HUDEP-2 (cell line): ENCODE measurements at regions not wholly inside any gene's neighbourhood (a gene's known extent, or its start where the extent isn't known, plus 50 kb on each side); places are given as distances from the start of the nearest gene placed in this dataset.

Experiments used
- DNase-seq, 76 experiments: peaks; one replicate each; lab custom pipeline; 2025; ENCODE audit not compliant: unreplicated experiment in 76 of 76; lab: John Stamatoyannopoulos, UW

DNA sequence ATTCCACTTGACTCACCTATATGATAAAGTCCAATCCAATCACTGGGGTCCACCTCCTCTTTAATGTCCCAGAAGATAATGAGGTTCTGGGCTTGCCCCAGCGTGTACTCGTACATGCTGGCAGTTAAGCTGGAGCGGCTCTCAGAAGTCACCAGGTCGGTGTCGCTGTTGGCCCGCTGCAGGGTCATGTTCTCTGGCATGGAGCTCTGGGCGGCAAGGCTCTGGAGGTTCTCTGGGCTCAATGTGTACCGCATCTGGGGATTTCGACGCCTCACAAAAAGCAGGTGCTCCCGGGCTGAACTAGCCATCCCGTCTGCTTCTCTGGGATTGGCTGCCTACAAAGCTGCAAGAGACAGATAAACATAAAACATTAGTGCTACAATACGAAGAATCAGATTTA is 206.4 kb upstream of the CCDC150 start:
- DNase-seq = no peak

DNA sequence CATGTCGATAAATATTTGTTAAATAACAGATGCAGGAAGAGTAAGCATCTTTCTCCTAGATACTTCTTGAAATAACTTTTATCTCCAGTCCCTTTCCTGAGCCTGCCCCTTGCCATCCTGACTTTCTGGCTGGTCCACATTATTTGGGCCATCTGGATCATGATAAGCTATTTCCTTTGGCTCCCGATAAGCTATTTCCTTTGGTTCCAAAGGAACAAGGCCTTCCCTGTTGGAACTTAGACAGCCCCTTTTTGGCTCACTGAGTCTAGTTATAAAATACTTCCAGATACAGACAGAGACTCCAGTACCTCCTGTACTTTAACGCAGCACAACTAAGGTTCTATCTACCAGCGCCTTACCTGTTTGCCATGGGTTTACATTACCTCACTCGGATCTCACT is 205.3 kb upstream of the CCDC150 start:
- no peak for DNase-seq

DNA sequence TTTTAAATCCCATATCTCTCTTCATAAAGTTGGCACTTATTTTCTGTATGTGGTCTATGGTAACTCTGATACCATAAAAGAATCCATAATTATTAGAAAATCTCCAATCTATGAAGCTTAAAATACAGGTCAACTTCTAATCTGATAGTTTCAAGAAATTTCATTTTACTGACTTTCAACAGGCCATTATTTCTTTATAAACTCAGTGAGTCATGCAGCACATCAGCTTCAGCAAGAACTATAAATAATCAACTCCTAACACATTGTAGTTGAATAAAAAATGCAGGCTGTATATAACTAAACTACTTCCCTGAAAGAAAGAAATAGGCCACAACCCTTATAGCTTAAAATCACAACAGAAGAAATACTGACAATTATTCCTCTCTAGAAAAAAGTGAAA is 204.3 kb upstream of the CCDC150 start:
- no peak for DNase-seq

DNA sequence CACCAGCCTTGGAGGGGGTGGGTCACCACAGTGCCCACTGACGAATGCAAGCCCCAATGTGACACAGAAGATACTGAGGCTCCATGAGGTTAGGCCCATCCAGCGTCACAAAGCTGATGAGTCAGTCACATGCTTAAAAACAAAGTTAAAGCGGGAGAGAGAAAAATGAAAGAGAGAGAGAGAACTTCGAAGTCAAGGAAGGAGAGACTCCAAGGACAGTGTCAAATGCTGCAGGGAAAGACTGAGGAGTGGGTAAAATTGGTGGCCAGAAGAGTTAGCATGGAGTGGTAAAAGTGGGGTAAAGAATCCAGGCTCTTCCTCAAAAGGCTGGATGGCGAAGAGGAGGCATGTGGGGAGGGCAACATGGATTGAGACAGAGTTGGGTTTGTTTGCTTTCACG is 201.9 kb upstream of the CCDC150 start:
- DNase-seq = no peak

DNA sequence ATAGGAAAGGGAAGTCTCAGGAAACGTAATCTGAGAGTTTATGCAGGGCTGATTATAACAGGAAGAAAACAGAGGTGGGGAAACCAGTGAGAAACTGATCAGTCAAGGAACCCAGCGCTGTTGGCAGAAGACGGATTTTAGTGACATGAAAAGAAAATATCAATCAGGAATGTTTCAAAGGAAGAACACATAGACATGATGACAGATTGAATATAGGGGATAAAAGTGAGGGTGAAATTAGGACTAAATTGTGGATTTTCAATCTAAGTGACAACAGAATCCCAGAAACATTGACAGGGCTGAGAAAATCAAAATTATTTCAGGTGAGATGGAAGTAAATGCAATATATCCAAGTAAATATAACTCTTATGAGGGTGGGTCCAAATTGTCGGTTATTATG is 199.8 kb upstream of the CCDC150 start:
- no peak for DNase-seq

DNA sequence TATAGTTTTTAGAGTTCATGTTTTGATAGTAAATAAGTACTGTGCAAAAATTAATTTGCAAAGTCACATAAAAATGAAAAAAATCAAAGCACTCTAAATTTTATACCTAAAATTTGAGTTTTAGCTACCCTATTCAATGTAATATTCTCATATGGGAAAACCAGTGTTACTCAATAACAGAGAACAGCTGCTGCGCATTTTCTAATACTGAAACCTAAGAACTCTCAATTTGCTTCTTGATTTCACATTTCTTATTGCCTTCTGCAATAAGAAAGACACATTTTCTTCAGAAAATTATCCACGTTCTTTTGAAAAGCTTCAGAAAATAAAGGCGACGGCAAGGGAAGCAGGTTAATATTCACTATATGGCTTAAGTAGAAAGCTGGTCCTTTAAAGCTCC is 199.1 kb upstream of the CCDC150 start:
- no peak for DNase-seq

DNA sequence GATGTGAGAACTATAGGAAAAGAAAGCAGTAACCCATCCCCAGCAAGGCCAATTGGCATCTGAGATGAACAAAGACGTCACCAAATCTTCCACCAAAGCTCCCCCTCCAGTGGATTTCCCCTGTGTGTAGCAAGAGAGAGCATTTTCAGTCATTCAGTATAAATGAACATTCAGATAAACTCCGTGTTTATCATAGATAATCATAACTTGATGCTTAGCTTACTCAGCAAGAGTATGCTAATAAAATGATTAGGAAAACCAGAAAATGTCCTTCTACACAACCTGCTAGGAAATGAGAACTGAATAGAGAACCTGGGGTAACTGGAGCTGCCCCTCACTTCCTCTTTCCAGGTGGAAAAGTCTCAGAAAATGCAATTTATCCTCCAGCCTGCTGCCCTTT is 198.0 kb upstream of the CCDC150 start:
- DNase-seq = no peak

DNA sequence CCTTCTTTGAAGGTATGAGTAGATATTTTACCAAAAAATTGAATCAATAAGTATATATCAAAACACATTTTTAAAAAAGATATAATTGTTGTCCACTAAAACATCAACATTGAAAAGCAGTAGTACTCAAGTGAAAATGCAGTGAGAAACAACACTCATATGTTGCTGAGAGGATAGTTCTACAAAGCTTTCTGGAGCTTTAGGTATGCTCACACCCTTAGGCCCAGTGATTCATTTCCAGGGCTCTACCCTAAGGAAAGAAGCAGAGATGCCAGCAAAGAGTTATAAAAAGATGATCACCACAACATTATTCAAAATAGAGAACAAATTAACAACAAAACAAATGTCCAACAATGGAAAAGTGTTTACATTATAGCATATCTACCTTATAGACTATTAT is 197.3 kb upstream of the CCDC150 start:
- DNase-seq = no peak

DNA sequence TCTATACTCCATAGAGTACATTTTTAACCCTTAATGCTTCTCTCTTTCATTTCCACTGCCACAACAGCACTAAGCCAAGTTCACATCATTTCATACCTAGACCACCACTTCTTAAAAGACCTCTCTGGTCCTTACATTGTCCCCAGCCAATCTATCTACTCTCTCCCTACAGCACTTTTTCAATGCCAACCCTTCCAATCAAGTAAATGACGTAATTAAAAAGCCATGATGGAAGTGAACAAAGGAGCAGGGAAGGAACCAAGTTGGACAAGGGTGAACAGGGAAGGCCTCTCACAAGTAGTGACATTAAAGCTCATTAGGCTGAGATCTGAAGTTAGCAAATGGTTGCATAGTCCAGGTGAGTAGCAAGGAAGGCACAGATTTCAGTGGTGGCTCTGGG is 195.1 kb upstream of the CCDC150 start:
- DNase-seq = no peak

DNA sequence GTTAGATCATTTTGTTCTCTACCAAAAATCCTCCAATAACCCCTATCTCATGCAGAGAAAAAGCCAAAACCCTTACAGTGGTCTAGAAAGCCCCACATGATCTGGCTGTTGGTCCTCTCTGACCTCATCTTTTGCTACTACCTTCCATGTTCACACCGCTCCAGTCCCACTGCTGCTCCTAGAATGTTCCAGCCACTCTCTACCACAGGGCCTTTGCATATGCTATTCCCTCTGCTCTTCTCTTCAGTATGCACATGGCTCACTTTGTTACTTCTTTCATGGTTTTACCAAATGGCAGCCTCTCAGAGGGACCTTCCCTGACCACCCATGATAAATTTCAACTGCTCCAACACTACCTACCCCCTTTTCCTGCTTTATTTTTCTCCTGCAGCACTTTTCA is 193.5 kb upstream of the CCDC150 start:
- DNase-seq = no peak

DNA sequence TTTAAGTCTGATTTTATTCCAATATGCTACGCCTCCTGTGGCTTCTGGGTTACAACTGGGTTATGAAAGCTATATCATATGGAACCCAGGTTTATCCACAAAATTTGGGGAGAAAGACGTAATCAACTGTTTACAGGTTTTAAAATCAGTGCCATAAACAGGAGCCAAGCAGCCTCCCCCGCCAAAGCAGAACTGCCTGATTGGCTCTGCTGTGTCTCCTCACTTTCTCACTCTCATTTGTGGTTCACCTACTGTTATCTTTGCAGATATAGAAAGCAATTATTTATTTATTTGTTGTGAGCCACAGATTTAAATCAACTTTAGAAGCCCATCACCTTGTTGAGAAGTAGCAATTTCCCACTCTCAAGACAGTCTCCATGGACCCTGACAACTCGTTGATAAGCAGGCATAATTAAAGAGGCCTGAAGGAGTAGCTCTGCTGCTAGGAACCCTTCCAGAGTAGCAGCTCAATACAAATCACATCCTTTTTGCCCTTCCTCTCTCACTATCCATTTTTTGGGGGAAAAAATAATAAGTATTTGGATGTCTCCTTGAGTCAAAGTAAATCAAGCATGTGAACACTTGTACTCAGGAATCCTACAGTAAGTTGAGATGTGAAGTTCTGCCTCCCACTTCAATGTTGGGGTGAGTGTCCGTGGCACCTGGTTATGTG is 191.0 kb upstream of the CCDC150 start:
- DNase-seq = no peak

DNA sequence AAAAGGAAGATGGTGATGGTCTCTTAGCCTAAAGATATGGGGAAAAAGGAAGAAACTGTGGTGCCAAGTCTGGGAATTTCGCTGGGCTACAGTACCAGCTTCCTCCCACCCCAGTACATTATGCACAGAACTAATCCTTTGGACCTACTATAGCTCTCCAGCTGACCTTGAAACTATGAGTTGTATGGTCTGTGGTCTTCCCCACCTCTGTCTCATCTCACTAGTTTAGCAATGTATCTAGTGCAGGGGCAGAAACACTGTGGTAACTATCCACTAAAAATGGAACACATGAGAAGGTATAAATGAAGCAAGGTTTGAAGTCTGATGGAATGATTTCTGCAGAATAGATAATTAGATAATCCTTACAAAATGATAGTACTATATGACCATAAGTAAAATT is 190.4 kb upstream of the CCDC150 start:
- DNase-seq = no peak

DNA sequence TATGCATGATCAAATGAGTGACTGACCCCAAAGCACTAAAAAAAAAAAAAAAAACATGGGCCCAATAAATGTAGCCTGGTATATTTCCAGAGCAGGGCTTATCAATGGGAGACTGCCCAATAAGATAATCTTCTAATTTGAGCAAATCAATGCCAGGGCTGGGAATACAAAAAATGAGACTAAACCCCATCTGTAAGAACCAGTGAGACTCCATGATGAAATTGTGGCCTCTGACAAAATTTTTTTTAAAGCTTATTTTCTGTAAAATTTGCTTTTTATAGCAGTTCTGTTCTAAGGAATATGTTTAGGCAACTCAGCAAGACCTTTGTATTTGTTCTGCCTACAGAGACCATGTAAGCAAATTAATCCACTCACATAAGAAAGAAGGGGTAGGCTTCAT is 186.8 kb upstream of the CCDC150 start:
- no peak for DNase-seq

DNA sequence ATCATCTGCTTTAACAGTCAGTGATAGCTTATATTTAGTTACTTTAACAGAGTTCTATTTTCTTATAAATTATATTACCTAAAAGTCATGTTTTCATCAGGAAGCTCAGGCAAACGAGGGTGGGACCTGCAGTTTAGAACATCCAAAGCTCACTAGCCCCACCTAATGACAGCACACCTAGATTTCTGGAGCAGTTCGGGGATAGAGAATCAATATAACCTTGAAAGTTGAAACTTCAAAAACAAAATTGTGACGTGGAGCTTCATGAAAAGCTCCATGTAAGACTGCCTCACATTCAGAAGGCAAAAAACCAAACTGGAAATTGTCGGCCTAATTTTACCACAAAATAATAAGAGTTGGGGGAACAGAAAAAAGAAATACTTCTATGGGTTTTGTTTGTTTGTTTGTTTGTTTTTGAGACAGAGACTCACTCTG is 185.9 kb upstream of the CCDC150 start:
- DNase-seq = peak in 8 of 76 experiments; percentile 0 to 35 (median 3)

DNA sequence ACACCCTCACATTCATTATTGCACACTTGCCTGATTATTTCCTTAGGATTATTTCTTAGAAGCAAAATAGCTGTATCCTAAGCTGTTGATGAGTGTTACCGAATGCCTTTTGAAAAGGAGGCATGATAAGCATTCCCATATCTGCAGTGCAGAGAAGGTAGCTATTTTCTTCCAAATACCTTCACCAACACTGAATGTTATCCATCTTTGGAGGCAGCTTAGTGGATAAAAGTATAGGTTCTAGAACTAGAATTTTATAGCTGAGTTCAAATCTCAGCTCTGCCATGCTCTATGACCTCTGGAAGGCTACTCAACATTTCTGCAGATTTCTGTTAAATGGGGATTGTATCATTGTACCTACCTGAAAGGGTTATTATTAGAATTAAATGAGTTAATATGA is 185.0 kb upstream of the CCDC150 start:
- no peak for DNase-seq

DNA sequence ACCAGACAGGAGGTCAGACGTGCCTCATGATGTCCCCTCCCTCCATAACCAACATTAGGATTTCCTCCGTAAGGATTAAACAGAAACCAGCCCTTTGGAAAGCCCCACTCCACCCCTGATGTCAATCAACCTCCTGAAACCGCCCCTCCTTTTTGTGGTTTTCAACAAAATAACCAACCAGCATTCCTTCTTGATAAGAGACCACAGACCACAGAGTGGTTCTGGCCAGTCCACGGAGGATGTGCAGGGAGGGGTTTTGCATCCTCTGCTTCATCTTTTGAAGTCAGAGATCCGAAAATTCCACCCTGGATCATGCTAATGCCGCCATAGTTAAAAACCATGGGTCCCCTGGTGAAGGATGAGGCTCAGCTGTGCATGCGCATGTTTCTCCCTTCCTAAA is 180.0 kb upstream of the CCDC150 start:
- DNase-seq = peak in 18 of 76 experiments; percentile 1 to 36 (median 14)

DNA sequence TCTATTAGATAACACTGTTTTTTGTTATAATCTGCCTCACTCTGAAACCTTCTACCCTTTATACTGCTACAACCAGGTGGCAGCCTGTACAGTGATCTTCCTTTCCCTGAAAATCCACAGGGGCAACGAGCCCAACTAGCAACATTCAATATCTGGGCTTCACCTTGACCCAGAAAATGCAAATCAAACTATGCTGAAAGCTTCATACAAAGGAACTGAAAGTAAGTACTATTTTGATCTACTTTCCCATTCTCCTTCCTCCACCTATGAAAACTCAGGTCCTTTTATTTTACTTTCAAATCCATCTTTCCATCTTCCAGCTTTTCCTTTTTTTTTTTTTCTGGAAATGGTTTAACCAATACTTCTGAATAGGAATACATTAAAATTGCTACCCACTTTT is 175.8 kb upstream of the CCDC150 start:
- no peak for DNase-seq

DNA sequence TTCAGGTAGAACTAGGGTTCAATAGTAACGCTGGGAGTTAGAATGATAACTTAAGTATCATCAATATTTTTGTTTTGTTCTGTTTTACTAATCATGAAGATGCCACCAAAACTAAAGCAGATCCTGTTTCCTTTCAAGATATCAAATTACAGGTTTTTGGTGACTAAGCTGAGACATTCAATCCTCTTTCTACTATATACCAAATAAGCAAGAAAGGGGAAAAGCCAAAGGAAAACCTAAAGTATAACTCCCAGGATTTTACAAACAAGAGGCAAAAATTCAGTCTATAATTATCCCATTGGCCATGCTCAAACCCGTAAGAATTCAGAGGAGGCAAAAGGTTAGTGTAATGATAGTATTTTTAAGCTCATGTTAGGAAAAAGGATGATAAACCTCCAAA is 175.2 kb upstream of the CCDC150 start:
- no peak for DNase-seq

DNA sequence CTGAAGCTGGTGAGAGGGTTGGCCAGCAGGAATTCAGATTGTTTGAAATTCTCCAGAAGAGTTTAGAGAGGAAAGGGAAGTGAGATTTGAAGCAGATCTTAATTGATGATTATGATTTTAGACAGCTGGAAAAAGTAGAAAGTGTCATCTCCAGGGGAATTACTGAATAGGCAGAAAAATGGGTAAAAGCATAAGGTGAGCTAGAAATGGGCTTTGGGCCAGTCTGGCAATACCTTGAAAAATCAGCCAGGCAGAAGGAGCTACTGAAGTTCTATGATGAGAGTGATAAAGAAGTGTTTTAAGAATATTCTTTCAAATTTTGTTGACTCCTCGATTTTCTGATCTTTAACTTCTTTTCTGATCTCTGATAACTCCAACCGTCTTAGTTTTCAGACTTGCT is 172.9 kb upstream of the CCDC150 start:
- no peak for DNase-seq

DNA sequence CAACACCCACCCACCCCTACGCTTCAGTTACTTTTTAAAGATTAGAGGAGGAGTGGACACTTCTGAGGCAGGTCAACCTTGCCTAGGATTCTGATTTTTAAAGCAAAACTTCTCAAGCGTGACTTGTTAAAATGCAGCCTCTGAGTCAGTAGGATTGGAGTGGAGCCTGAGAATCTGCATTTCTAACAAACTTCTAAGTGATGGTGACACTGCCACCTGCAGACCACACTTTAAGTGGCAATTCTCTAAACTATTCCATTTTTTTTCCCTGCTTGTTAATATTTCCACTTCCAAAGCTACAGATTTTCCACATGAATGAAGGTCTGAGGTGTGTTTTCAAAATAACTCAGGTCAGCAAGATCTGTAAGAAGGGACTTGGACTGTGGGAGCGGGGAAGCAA is 171.1 kb upstream of the CCDC150 start:
- no peak for DNase-seq

DNA sequence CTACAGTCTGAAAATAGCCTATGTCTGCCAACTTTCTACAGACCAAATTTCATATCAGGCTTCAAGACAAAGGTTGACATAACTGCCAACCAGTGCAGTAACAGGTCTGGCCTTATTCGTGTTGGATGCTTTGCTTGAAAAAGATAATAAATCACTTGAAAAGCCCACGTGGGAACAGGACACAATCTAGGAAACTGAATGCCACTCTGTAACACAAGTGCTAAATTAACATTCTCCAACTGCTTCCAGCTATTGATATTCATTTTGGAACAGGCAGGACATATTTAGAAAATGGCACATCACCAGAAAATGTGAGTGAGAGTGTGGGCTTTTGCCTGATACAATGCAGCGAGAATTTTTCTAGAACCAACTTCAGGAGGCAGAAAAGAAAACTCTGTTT is 165.9 kb upstream of the CCDC150 start:
- no peak for DNase-seq

DNA sequence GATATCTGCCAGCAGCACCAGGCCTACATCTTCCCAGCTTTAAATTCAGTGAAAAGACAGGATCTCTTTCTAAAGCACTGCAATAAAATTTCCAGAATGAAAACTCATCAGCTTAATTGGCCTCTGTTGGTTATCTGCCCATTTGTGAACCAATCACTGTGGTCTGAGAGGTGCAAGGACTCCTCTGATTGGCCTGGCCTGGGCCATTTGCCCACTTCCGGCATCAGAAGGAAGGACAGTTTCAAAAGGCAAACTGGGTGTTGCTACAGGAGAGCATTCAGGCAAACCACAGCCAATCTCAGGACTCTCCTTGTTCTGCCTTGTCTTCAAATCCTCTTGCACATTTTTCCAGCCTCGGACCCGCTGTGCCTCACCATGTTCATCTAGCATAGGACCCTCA is 163.9 kb upstream of the CCDC150 start:
- DNase-seq = no peak

DNA sequence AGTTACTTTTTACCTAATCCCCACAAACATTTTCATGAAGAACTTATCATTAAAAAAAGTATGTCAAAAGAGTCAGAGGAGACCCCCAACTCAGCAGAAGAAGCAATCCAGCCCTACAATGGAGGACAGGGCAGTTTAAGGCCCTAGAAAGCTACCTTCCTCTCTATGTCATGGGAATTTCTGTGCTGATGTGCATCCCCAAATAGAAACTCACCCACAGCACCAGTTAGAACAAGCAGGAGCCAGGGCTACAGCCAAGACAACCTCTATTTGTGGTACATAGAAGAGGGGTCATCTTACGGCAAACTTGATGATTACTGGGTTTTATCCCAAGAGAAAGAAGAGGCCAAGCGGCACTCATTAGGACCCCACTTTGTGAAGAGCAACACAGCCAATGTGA is 160.9 kb upstream of the CCDC150 start:
- DNase-seq = no peak
